GM23338 (cell line): ENCODE measurements at regions not wholly inside any gene's neighbourhood (a gene's known extent, or its start where the extent isn't known, plus 50 kb on each side); places are given as distances from the start of the nearest gene placed in this dataset.

Experiments used
- ATAC-seq: fragments of 200-7000 bp; cut with Tn5 transposase; 3 replicates; pipeline ENCODE4 v1.9.1; 2020
- DNase-seq: peaks from one replicate; pipeline ENCODE4 v3.0.0-alpha.2; 2015; ENCODE audit warnings: low spot score
- H2AFZ ChIP-seq: fragments of 200-600 bp; sonication (generic); 2 replicates; pipeline ENCODE4 v1.8.0; 2016; ENCODE audit warnings: antibody characterized with exemption, mild to moderate bottlenecking, moderate library complexity
- H3F3A ChIP-seq: fragments of 200-600 bp; sonication (generic); replicated peaks from 2 replicates; pipeline ENCODE4 v1.8.0; 2017; ENCODE audit warnings: antibody characterized with exemption, mixed run types, low read depth
- H3K27ac ChIP-seq: fragments of 200-600 bp; sonication (generic); 2 replicates; pipeline ENCODE4 v1.6.1; 2016; ENCODE audit warnings: low read depth
- H3K27me3 ChIP-seq: fragments of 200-600 bp; sonication (generic); 2 replicates; pipeline ENCODE4 v1.8.0; 2016; ENCODE audit warnings: mild to moderate bottlenecking, mixed run types, moderate library complexity; ENCODE audit not compliant: insufficient read depth
- H3K36me3 ChIP-seq: fragments of 200-600 bp; sonication (generic); 2 replicates; pipeline ENCODE4 v1.8.0; 2016; ENCODE audit warnings: mild to moderate bottlenecking; ENCODE audit not compliant: insufficient read depth
- H3K4me1 ChIP-seq: fragments of 200-600 bp; sonication (generic); 2 replicates; pipeline ENCODE4 v1.8.0; 2016; ENCODE audit warnings: mild to moderate bottlenecking, moderate library complexity; ENCODE audit not compliant: insufficient read depth
- H3K4me2 ChIP-seq: fragments of 200-600 bp; sonication (generic); 2 replicates; pipeline ENCODE4 v1.7.1; 2017; ENCODE audit warnings: mixed run types
- H3K4me3 ChIP-seq: fragments of 200-600 bp; sonication (generic); 2 replicates; pipeline ENCODE4 v1.6.1; 2016; ENCODE audit warnings: mixed run types
- H3K79me2 ChIP-seq: fragments of 200-600 bp; sonication (generic); replicated peaks from 2 replicates; pipeline ENCODE4 v1.8.0; 2017; ENCODE audit warnings: mild to moderate bottlenecking; ENCODE audit not compliant: insufficient read depth
- H3K9me2 ChIP-seq: fragments of 200-600 bp; sonication (generic); 2 replicates; pipeline ENCODE4 v1.8.0; 2017; ENCODE audit not compliant: insufficient read depth
- H4K20me1 ChIP-seq: fragments of 200-600 bp; sonication (generic); replicated peaks from 2 replicates; pipeline ENCODE4 v1.8.0; 2017; ENCODE audit warnings: mild to moderate bottlenecking; ENCODE audit not compliant: insufficient read depth
- H3K27ac Mint-ChIP-seq: 2 replicates; pipeline ENCODE4 v1.8.0; 2020; ENCODE audit warnings: inconsistent platforms, mild to moderate bottlenecking, moderate library complexity, mixed read lengths
- H3K27me3 Mint-ChIP-seq: 3 replicates; pipeline ENCODE4 v1.8.0; 2022; ENCODE audit warnings: low read depth, mild to moderate bottlenecking, moderate library complexity, mixed read lengths, inconsistent platforms; ENCODE audit not compliant: insufficient read depth, poor library complexity
- H3K36me3 Mint-ChIP-seq: 3 replicates; pipeline ENCODE4 v1.8.0; 2021; ENCODE audit warnings: low read depth, mild to moderate bottlenecking, inconsistent platforms, moderate library complexity, mixed read lengths
- H3K4me1 Mint-ChIP-seq: 3 replicates; pipeline ENCODE4 v1.8.0; 2020; ENCODE audit warnings: mild to moderate bottlenecking, inconsistent platforms, mixed read lengths
- H3K4me3 Mint-ChIP-seq: 3 replicates; pipeline ENCODE4 v1.8.0; 2021; ENCODE audit warnings: moderate library complexity, mild to moderate bottlenecking, inconsistent platforms, mixed read lengths
- H3K9me3 Mint-ChIP-seq: 3 replicates; pipeline ENCODE4 v1.8.0; 2020; ENCODE audit warnings: moderate library complexity, mild to moderate bottlenecking, inconsistent platforms, mixed read lengths
- CREB1 ChIP-seq: fragments of 250-450 bp; sonication (Bioruptor Pico); IDR thresholded peaks from 2 replicates; pipeline ENCODE4 v1.5.0; 2020; ENCODE audit warnings: low read depth, mild to moderate bottlenecking, moderate library complexity
- ETS1 ChIP-seq: IDR thresholded peaks from 2 replicates; pipeline ENCODE4 v1.6.1; 2016; ENCODE audit warnings: antibody characterized with exemption
- EZH2 ChIP-seq: fragments of 200-600 bp; sonication (generic); IDR thresholded peaks from one replicate; pipeline ENCODE4 v1.8.0; 2017; ENCODE audit warnings: antibody characterized with exemption, mild to moderate bottlenecking, low read depth; ENCODE audit not compliant: unreplicated experiment
- EZH2phosphoT487 ChIP-seq: fragments of 200-600 bp; sonication (generic); IDR thresholded peaks from one replicate; pipeline ENCODE4 v1.8.1; 2018; ENCODE audit warnings: antibody characterized with exemption; ENCODE audit not compliant: unreplicated experiment
- JUNB ChIP-seq: IDR thresholded peaks from one replicate; pipeline ENCODE4 v1.6.1; 2016; ENCODE audit warnings: antibody characterized with exemption; ENCODE audit not compliant: unreplicated experiment
- STAT1 ChIP-seq: IDR thresholded peaks from one replicate; pipeline ENCODE4 v1.6.1; 2016; ENCODE audit warnings: antibody characterized with exemption; ENCODE audit not compliant: unreplicated experiment
- ZNF114 ChIP-seq: fragments of 250-450 bp; sonication (Bioruptor Pico); IDR thresholded peaks from 2 replicates; pipeline ENCODE4 v1.5.0; 2020; ENCODE audit warnings: mild to moderate bottlenecking, moderate library complexity
- ZNF331 ChIP-seq: fragments of 250-450 bp; sonication (Bioruptor Pico); IDR thresholded peaks from 2 replicates; pipeline ENCODE4 v1.5.0; 2020; ENCODE audit warnings: low read depth, mild to moderate bottlenecking, moderate library complexity
- ZNF462 ChIP-seq: fragments of 250-450 bp; sonication (Bioruptor Pico); IDR thresholded peaks from 2 replicates; pipeline ENCODE4 v1.5.0; 2020; ENCODE audit warnings: mild to moderate bottlenecking, moderate library complexity

GRCh38 chr21:20641241-20641640, 357.0 kb upstream of the NCAM2 start:
- no peak overlapping the region for H2AFZ ChIP-seq
- peak; percentile 16 for DNase-seq
- no peak overlapping the region for H3K4me3 ChIP-seq
- Mint-ChIP-seq H3K27me3 (peaks cover 2% of the 10 kb centered on the region), H3K36me3 (peaks cover 7% of the 10 kb centered on the region; the same call in 2 of the 3 replicates), H3K4me3 (no peak overlapping the region), H3K4me1 (peaks cover 5% of the 10 kb centered on the region; the same call in 2 of the 3 replicates), H3K9me3 (peaks cover 15% of the 10 kb centered on the region), H3K27ac (no peak overlapping the region)
- 0 out of 2 replicates have a peak, but pooled peaks cover 6% of the 10 kb centered on the region for H3K4me1 ChIP-seq
- H3K36me3 ChIP-seq, result no peaks in the 10 kb centered on the region; the same call in none of the 2 replicates
- ATAC-seq, result no peak
- no peaks in the 10 kb centered on the region for H3K79me2 ChIP-seq
- TF ChIP-seq ZNF331 (CRISPR knock-in tag) (no peak), JUNB (no peak), ZNF462 (CRISPR knock-in tag) (peak; percentile 59; the same call in 1 of the 2 replicates)
- H3K27ac ChIP-seq, result no peak overlapping the region
- peak overlapping the region; percentile 23; the same call in 1 of the 2 replicates for H3K4me2 ChIP-seq
- H3K27me3 ChIP-seq, result no peaks in the 10 kb centered on the region
- peaks cover 10% of the 10 kb centered on the region; the same call in 1 of the 2 replicates for H3K9me2 ChIP-seq
- H4K20me1 ChIP-seq, result no peaks in the 10 kb centered on the region
- H3F3A ChIP-seq, result no peaks in the 10 kb centered on the region

GRCh38 chr21:20642681-20643080, 355.5 kb upstream of the NCAM2 start:
- peaks cover 13% of the 10 kb centered on the region for H3K36me3 Mint-ChIP-seq
- DNase-seq (no peak), ATAC-seq (no peak)
- H3K9me3 Mint-ChIP-seq, result peaks cover 25% of the 10 kb centered on the region
- no peaks in the 10 kb centered on the region; the same call in none of the 2 replicates for H3K36me3 ChIP-seq
- peaks cover 10% of the 10 kb centered on the region; the same call in 1 of the 2 replicates for H3K9me2 ChIP-seq
- peak overlapping the region; percentile 53; the same call in 1 of the 2 replicates for H2AFZ ChIP-seq
- peaks cover 2% of the 10 kb centered on the region for H3K27me3 Mint-ChIP-seq
- no peak overlapping the region for H3K27ac ChIP-seq
- 0 out of 2 replicates have a peak, but pooled peaks cover 6% of the 10 kb centered on the region for H3K4me1 ChIP-seq
- H3K27me3 ChIP-seq, result no peaks in the 10 kb centered on the region
- H3K4me3 Mint-ChIP-seq, result no peak overlapping the region
- no peak overlapping the region for H3K27ac Mint-ChIP-seq
- H3K4me1 Mint-ChIP-seq, result peaks cover 5% of the 10 kb centered on the region; the same call in 2 of the 3 replicates
- no peaks in the 10 kb centered on the region for H3F3A ChIP-seq
- H3K4me3 ChIP-seq, result no peak overlapping the region
- no peaks in the 10 kb centered on the region for H3K79me2 ChIP-seq
- H3K4me2 ChIP-seq, result no peak overlapping the region
- no peaks in the 10 kb centered on the region for H4K20me1 ChIP-seq
- no peak for TF ChIP-seq EZH2phosphoT487
- TF ChIP-seq CREB1 (CRISPR knock-in tag), result no peak
- no peak for TF ChIP-seq STAT1
- TF ChIP-seq ZNF114 (CRISPR knock-in tag), result no peak
- no peak for TF ChIP-seq ETS1
- TF ChIP-seq EZH2, result no peak
